ENCODE measurements at regions not wholly inside any gene's neighbourhood (a gene's known extent, or its start where the extent isn't known, plus 50 kb on each side); places are given as distances from the start of the nearest gene placed in this dataset.

DNA sequence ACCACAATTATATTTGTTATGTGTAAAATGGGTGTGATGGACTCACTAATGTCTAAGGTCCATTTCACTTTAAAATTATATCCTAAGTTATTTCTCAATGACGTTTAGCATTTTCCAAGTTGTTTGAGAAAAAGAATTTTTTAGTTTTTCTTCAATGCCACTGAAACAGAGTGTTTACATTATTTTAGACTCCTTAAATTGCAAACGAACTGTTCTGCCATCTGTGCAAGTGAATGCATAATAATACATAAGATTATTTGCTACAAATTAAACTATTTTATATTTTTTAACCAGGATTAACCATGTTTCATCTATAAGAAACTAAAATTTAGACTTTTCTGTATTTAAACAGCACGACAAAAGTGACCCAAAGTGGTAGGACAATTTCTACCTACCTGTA is 425.4 kb downstream of the NDFIP2 start:
- Histone ChIP-seq H3K9me3 (no peaks in the 10 kb centered on the region), H3K36me3 (no peaks in the 10 kb centered on the region), H3K27ac (no peak overlapping the region), H3K4me1 (no peaks in the 10 kb centered on the region), H3K27me3 (no peaks in the 10 kb centered on the region), H3K4me3 (no peak overlapping the region)
- no peak for TF ChIP-seq POLR2A (IDR thresholded peaks at IDR 0.05)
- TF ChIP-seq, protein P1, sequence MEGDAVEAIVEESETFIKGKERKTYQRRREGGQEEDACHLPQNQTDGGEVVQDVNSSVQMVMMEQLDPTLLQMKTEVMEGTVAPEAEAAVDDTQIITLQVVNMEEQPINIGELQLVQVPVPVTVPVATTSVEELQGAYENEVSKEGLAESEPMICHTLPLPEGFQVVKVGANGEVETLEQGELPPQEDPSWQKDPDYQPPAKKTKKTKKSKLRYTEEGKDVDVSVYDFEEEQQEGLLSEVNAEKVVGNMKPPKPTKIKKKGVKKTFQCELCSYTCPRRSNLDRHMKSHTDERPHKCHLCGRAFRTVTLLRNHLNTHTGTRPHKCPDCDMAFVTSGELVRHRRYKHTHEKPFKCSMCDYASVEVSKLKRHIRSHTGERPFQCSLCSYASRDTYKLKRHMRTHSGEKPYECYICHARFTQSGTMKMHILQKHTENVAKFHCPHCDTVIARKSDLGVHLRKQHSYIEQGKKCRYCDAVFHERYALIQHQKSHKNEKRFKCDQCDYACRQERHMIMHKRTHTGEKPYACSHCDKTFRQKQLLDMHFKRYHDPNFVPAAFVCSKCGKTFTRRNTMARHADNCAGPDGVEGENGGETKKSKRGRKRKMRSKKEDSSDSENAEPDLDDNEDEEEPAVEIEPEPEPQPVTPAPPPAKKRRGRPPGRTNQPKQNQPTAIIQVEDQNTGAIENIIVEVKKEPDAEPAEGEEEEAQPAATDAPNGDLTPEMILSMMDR (IDR thresholded peaks at IDR 0.05): no peak
- TF ChIP-seq POLR2AphosphoS5 (IDR thresholded peaks at IDR 0.05): no peak
- TF ChIP-seq EP300 (IDR thresholded peaks at IDR 0.05): no peak
- WGBS, 2 donors (ENCODE audit: low coverage in 1 of 2): 59 to 76% methylated on average over 3 of the region's 3 CpGs
- ATAC-seq: no peak

DNA sequence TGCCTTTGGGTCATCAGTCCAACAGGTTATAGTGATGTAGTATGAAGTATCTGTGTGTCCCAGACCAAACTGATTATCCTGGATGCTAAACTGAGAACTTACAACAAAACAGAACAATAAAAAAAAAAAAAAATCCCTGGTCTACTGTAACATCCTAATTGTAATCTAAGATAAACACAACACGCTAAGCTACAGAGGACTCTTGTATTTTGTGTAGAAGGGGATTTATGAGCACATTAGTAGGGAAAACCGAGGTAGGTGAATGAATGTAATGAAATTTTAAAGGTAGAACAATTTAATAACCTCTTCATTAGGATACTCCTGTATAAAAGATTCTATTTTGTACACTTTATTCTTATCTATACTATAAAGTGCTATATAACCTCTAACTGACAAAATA is 424.1 kb downstream of the NDFIP2 start:
- TF ChIP-seq EP300 (IDR thresholded peaks at IDR 0.05) (no peak), POLR2A (IDR thresholded peaks at IDR 0.05) (no peak), POLR2AphosphoS5 (IDR thresholded peaks at IDR 0.05) (no peak)
- TF ChIP-seq, protein P1 (IDR thresholded peaks at IDR 0.05): no peak
- no peaks in the 10 kb centered on the region for H3K36me3 ChIP-seq
- no peaks in the 10 kb centered on the region for H3K27me3 ChIP-seq
- 66 to 89% methylated on average over 2 of the region's 2 CpGs for WGBS, 2 donors (ENCODE audit: low coverage in 1 of 2)
- no peaks in the 10 kb centered on the region for H3K4me1 ChIP-seq
- no peaks in the 10 kb centered on the region for H3K9me3 ChIP-seq
- ATAC-seq: no peak
- no peak overlapping the region for H3K4me3 ChIP-seq
- H3K27ac ChIP-seq: no peak overlapping the region

DNA sequence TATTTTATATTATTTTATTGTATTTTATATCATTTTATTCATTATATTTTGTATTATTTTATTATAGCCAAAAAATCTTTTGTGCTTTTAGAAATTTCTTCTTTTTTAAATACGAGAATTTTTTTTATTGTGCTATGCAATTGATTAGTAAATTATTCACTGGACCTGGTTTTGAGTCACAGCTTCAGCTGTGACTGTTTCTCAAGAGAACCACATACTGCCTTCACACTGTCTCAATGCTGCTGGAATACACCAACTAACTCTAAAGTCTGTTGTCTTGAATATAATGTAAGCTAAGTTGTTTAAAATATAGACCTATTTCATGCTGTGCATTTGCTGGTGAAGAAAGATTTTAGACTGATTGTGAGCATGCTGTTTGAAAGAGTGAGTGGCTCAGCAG is 423.6 kb downstream of the NDFIP2 start:
- no peaks in the 10 kb centered on the region for H3K27me3 ChIP-seq
- H3K9me3 ChIP-seq: no peaks in the 10 kb centered on the region
- no peak overlapping the region for H3K27ac ChIP-seq
- 95 to 100% methylated on average over 1 of the region's 1 CpG for WGBS, 2 donors (ENCODE audit: low coverage in 1 of 2)
- no peaks in the 10 kb centered on the region for H3K36me3 ChIP-seq
- TF ChIP-seq, protein P1 (IDR thresholded peaks at IDR 0.05): no peak
- TF ChIP-seq POLR2AphosphoS5 (IDR thresholded peaks at IDR 0.05) (no peak), POLR2A (IDR thresholded peaks at IDR 0.05) (no peak), EP300 (IDR thresholded peaks at IDR 0.05) (no peak)
- no peaks in the 10 kb centered on the region for H3K4me1 ChIP-seq
- ATAC-seq: no peak
- H3K4me3 ChIP-seq: no peak overlapping the region

DNA sequence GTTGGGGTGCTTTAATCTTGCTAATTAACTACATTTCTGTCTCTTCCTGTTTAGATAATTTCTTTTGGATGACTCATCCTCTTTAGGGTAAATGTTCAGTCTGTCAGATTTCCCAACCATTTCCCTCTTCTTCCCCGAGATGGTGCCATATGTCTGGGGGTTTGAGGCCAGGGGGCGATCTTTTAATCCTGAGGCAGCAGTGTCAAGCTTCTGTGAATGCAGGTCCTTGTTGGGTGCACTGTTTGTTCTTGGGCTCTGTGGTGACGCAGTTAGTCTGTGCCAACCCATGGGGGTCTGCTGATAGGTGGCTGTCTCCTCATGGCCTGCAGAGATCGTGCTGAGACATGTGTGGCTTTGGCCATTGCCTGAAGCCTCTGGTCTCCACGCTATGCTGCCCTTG is 420.4 kb downstream of the NDFIP2 start:
- no peak for ATAC-seq
- H3K9me3 ChIP-seq: no peaks in the 10 kb centered on the region
- no peaks in the 10 kb centered on the region for H3K36me3 ChIP-seq
- no peak overlapping the region for H3K27ac ChIP-seq
- H3K4me1 ChIP-seq: no peaks in the 10 kb centered on the region
- 82 to 85% methylated on average over 4 of the region's 5 CpGs for WGBS, 2 donors (ENCODE audit: low coverage in 1 of 2)
- no peak overlapping the region for H3K4me3 ChIP-seq
- H3K27me3 ChIP-seq: no peaks in the 10 kb centered on the region
- no peak for TF ChIP-seq POLR2AphosphoS5 (IDR thresholded peaks at IDR 0.05)
- TF ChIP-seq EP300 (IDR thresholded peaks at IDR 0.05): no peak
- TF ChIP-seq, protein P1 (IDR thresholded peaks at IDR 0.05): no peak
- TF ChIP-seq POLR2A (IDR thresholded peaks at IDR 0.05): no peak

DNA sequence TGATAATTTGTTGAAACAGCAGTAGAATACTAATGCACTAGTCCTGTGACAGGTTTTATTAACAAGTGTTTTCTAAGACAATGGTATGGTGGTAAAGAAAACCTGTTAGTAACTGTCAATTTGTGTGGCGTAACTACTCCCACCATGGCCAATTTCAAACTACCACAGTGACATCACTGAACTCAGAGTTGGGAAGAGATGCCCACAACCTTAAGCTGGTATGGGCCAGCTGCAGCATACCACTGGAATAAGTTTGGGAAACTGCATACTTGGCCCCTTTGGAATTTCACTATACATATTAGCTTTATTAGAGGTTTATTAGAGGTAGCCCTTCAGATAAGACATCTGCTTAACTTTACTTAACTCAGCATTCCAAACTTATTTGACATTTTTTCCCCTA is 419.4 kb downstream of the NDFIP2 start:
- H3K27ac ChIP-seq: no peak overlapping the region
- TF ChIP-seq, protein P1 (IDR thresholded peaks at IDR 0.05): no peak
- TF ChIP-seq POLR2A (IDR thresholded peaks at IDR 0.05) (no peak), POLR2AphosphoS5 (IDR thresholded peaks at IDR 0.05) (no peak), EP300 (IDR thresholded peaks at IDR 0.05) (no peak)
- no peaks in the 10 kb centered on the region for H3K9me3 ChIP-seq
- no peaks in the 10 kb centered on the region for H3K27me3 ChIP-seq
- no peaks in the 10 kb centered on the region for H3K36me3 ChIP-seq
- ATAC-seq: no peak
- 88 to 100% methylated on average over 1 of the region's 1 CpG for WGBS, 2 donors (ENCODE audit: low coverage in 1 of 2)
- H3K4me3 ChIP-seq: no peak overlapping the region
- no peaks in the 10 kb centered on the region for H3K4me1 ChIP-seq

Measured in gastroesophageal sphincter (tissue), 4 donors.